ENCODE measurements at regions not wholly inside any gene's neighbourhood (a gene's known extent, or its start where the extent isn't known, plus 50 kb on each side); places are given as distances from the start of the nearest gene placed in this dataset.

DNA sequence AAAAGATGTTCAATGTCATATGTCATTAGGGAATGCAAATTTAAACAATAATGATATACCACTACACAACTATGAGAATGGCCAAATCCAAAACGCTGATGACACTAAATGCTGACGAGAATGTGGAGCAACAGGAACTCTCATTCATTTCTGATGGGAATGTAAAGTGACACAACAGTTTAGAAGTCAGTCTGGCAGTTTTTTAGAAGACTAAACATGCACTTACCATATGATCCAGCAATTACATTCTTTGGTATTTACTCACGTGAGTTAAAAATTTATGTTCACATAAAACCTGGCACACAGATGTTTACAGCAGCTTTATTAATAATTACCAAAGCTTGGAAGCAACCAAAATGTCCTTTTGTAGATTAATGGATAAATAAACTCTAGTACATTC lies 110.4 kb upstream of the C1orf21 start:
- Histone ChIP-seq H3K36me3 (ENCODE audit: control insufficient read depth, insufficient read depth, low read length) (no peaks in the 10 kb centered on the region), H3K4me3 (ENCODE audit: low read depth, low read length) (no peak overlapping the region), H3K27me3 (ENCODE audit: control insufficient read depth, insufficient read depth, low read length) (no peaks in the 10 kb centered on the region)
- ChIA-PET CTCF (interaction anchor here (0.5 kb wide), 1 partner anchor 75 kb away, joined by 3 read pairs; no protein-coding TSS in a partner anchor), POLR2A (no interaction called here)
- DNase-seq (ENCODE audit: low read depth), result no peak
- TF ChIP-seq, protein P1, sequence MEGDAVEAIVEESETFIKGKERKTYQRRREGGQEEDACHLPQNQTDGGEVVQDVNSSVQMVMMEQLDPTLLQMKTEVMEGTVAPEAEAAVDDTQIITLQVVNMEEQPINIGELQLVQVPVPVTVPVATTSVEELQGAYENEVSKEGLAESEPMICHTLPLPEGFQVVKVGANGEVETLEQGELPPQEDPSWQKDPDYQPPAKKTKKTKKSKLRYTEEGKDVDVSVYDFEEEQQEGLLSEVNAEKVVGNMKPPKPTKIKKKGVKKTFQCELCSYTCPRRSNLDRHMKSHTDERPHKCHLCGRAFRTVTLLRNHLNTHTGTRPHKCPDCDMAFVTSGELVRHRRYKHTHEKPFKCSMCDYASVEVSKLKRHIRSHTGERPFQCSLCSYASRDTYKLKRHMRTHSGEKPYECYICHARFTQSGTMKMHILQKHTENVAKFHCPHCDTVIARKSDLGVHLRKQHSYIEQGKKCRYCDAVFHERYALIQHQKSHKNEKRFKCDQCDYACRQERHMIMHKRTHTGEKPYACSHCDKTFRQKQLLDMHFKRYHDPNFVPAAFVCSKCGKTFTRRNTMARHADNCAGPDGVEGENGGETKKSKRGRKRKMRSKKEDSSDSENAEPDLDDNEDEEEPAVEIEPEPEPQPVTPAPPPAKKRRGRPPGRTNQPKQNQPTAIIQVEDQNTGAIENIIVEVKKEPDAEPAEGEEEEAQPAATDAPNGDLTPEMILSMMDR (IDR thresholded peaks at IDR 0.05; ENCODE audit: insufficient read depth, low read depth, low read length), result no peak

DNA sequence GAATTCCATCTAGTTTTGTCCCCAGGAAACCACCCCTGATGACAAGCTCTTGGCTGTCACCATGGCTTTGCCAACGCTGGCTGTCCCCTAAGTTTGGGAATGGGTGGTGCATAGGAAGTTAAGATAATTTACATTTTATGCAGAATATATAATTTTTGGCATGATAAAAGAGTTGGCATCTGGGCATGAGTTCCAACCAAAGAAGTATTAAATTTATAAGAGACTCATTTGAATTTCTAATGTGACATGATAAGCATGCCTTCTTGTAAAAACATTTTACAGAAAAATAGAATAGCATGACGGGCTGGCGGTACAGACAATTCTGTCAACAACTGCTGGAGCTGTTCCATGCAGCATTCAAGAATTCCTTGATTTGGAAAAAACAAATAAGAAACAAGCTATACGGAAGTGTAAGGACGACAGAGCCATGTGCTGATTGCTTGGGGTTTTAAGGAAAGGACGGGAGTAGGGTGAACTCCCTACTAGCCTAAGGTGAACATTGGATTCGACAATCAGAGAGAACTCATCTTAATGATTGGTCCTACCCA lies 106.8 kb upstream of the C1orf21 start:
- ChIA-PET CTCF (no interaction called here), POLR2A (no interaction called here)
- DNase-seq (ENCODE audit: low read depth), result no peak
- H3K36me3 ChIP-seq (ENCODE audit: control insufficient read depth, insufficient read depth, low read length), result no peaks in the 10 kb centered on the region
- TF ChIP-seq, protein P1 (IDR thresholded peaks at IDR 0.05; ENCODE audit: insufficient read depth, low read depth, low read length), result no peak
- no peak overlapping the region for H3K4me3 ChIP-seq (ENCODE audit: low read depth, low read length)
- H3K27me3 ChIP-seq (ENCODE audit: control insufficient read depth, insufficient read depth, low read length), result no peaks in the 10 kb centered on the region

DNA sequence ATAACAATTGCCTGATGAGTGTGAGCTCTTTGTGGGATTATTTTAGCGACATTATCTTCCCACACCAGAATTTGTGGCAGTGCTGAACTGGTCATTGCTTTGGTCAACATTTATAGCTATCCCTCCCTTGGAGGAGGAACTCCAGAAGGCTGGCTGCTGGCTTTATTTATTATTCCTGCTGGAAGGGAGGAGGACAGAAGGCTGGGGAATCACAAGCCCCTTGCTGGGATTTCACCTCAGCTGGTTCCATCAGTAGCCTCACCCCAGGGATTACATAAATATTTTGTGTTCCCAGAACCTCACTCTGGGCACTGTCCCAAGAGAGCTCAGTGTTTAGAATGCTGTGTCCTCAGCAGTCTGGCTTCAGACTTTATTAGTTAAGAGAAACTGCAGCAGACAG lies 102.8 kb upstream of the C1orf21 start:
- ChIA-PET CTCF (interaction anchor here (1.4 to 1.5 kb wide), 2 partner anchors 13 to 380 kb away, joined by 3 to 4 read pairs; no protein-coding TSS in a partner anchor), POLR2A (interaction anchor here (0.6 kb wide), 1 partner anchor 12 kb away, joined by 3 read pairs; no protein-coding TSS in a partner anchor)
- DNase-seq (ENCODE audit: low read depth), result peak; percentile 68
- no peaks in the 10 kb centered on the region for H3K27me3 ChIP-seq (ENCODE audit: control insufficient read depth, insufficient read depth, low read length)
- H3K4me3 ChIP-seq (ENCODE audit: low read depth, low read length), result no peak overlapping the region
- H3K36me3 ChIP-seq (ENCODE audit: control insufficient read depth, insufficient read depth, low read length), result no peaks in the 10 kb centered on the region
- TF ChIP-seq, protein P1 (IDR thresholded peaks at IDR 0.05; ENCODE audit: insufficient read depth, low read depth, low read length), result no peak

DNA sequence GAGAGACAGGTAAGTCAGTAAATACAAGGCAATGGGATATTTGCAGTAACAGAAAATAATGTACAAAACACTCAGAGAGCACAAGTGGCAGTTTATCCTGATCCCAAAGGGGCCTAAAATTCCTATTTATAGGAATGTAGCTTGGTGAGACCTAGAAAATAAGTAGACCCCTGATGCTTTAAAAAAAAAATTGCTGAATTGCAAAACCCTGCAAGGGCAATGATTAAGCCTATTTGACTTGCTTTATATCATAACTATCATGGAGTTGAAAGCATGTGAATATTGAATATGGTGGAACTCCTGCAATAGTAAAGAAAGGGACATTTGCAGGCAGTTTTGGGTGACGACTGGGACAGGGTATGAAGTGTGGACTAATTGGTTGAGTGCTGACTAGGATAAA lies 101.9 kb upstream of the C1orf21 start:
- H3K36me3 ChIP-seq (ENCODE audit: control insufficient read depth, insufficient read depth, low read length), result no peaks in the 10 kb centered on the region
- no peak overlapping the region for H3K4me3 ChIP-seq (ENCODE audit: low read depth, low read length)
- DNase-seq (ENCODE audit: low read depth), result no peak
- ChIA-PET CTCF (interaction anchor here (1.4 to 1.5 kb wide), 2 partner anchors 12 to 379 kb away, joined by 3 to 4 read pairs; no protein-coding TSS in a partner anchor), POLR2A (no interaction called here)
- TF ChIP-seq, protein P1 (IDR thresholded peaks at IDR 0.05; ENCODE audit: insufficient read depth, low read depth, low read length), result no peak
- H3K27me3 ChIP-seq (ENCODE audit: control insufficient read depth, insufficient read depth, low read length), result no peaks in the 10 kb centered on the region

DNA sequence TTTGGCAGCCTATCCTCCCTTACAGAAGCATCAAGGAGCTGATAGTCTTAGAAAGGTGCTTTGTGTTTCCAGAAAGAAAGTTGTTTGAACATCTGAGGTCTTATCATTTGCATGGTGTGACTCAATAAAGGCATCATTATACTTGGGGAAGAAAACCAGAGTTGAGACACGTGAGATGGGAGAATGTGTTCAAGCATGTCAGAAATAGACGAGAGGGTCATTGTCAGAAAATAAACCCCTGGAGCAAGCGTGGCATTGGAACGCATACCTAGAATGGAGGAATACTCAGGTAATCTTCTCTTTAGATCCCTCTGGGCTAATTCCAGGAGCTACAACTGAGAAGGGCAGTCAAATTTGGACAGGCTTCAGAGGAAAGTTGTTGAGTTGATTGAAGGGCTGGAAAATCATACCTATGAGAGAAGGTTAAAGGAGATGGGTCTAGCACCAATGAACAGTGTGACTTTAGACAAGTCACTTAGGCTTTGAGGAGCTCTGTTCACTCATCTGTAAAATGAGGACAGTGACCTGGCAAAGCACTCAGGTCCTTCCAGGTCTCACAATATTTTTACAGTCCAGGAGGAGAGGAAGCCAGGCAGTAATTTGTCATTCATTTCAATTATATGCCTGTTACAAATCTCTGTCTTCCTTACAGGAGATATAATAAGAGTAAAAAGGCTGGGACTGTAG lies 101.3 kb upstream of the C1orf21 start:
- Histone ChIP-seq H3K27me3 (ENCODE audit: control insufficient read depth, insufficient read depth, low read length) (no peaks in the 10 kb centered on the region), H3K4me3 (ENCODE audit: low read depth, low read length) (no peak overlapping the region), H3K36me3 (ENCODE audit: control insufficient read depth, insufficient read depth, low read length) (no peaks in the 10 kb centered on the region)
- TF ChIP-seq, protein P1 (IDR thresholded peaks at IDR 0.05; ENCODE audit: insufficient read depth, low read depth, low read length), result no peak
- no peak for DNase-seq (ENCODE audit: low read depth)
- CTCF ChIA-PET, result interaction anchor here (1.4 kb wide), 1 partner anchor 11 kb away, joined by 3 read pairs; no protein-coding TSS in a partner anchor
- POLR2A ChIA-PET, result interaction anchor here (0.6 kb wide), 1 partner anchor 44 kb away, joined by 3 read pairs; no protein-coding TSS in a partner anchor
